Fibroblast of lung (primary cell): ENCODE measurements at regions not wholly inside any gene's neighbourhood (a gene's known extent, or its start where the extent isn't known, plus 50 kb on each side); places are given as distances from the start of the nearest gene placed in this dataset.

Source experiments
- EZH2 ChIP-seq: IDR thresholded peaks from 2 replicates; pipeline ENCODE4 v1.5.1; 2012; ENCODE audit warnings: low read length, control low read depth, mild to moderate bottlenecking; ENCODE audit errors: missing control alignments
- TF ChIP-seq, protein P1 (sequence below), 2 donors: IDR thresholded peaks in 1 of 2; conservative IDR thresholded peaks in 1 of 2; 1 replicate in 1 of 2; 2 replicates in 1 of 2; pipeline ENCODE4 v1.5.1; 2011 to 2012; ENCODE audit warnings: low read length in 2 of 2, control low read depth in 1 of 2, inconsistent platforms in 1 of 2, low read depth in 1 of 2, mild to moderate bottlenecking in 1 of 2

DNA sequence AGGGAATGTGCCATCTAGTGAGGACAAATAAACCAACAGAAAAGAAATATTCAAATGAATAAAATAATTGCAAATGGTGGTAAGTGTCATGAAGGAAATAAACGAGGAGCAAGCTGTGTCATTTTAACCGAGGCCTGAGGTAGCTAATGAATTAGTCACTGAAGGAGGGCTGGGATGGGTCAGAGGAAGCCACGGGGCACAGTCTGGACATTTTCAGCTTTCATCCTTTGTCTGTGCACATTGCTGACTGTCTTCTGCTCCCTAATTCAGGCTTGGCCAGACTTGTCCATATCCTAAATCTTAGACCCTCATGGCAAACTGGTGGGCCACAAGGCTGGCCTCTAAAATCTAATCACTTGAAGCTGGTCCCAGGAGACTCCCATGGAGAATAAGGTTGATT, 138.4 kb downstream of the RHOU start:
- TF ChIP-seq, protein P1, sequence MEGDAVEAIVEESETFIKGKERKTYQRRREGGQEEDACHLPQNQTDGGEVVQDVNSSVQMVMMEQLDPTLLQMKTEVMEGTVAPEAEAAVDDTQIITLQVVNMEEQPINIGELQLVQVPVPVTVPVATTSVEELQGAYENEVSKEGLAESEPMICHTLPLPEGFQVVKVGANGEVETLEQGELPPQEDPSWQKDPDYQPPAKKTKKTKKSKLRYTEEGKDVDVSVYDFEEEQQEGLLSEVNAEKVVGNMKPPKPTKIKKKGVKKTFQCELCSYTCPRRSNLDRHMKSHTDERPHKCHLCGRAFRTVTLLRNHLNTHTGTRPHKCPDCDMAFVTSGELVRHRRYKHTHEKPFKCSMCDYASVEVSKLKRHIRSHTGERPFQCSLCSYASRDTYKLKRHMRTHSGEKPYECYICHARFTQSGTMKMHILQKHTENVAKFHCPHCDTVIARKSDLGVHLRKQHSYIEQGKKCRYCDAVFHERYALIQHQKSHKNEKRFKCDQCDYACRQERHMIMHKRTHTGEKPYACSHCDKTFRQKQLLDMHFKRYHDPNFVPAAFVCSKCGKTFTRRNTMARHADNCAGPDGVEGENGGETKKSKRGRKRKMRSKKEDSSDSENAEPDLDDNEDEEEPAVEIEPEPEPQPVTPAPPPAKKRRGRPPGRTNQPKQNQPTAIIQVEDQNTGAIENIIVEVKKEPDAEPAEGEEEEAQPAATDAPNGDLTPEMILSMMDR (conservative IDR thresholded peaks at IDR 0.05 in 1 of 2, IDR thresholded peaks at IDR 0.05 in 1 of 2; ENCODE audit: low read depth in 1 of 2, low read length in 2 of 2) = no peak
- no peak for TF ChIP-seq EZH2
